IMR-90 (cell line): ENCODE measurements at regions not wholly inside any gene's neighbourhood (a gene's known extent, or its start where the extent isn't known, plus 50 kb on each side); places are given as distances from the start of the nearest gene placed in this dataset.

Source experiments
- ATAC-seq: fragments of 200-7000 bp; cut with Tn5 transposase; 2 replicates; pipeline ENCODE4 v1.9.1; 2020; ENCODE audit warnings: low read depth, mild to moderate bottlenecking, moderate library complexity
- BruUV-seq: library from RNA; stranded (reverse); fragments of 400-500 nt; replicated peaks from 2 replicates; lab custom pipeline; 2021; lab: Mats Ljungman, UMichigan
- CTCF ChIA-PET: fragments of 300-600 bp; formaldehyde crosslinking; extraction: SDS; loops from one replicate; lab custom pipeline; 2021; ENCODE audit warnings: antibody characterized with exemption; lab: Yijun Ruan, JAX
- POLR2A ChIA-PET: fragments of 300-600 bp; sonication (Branson Sonifier 250); formaldehyde crosslinking; loops from one replicate; lab custom pipeline; 2022; ENCODE audit warnings: antibody characterized with exemption; ENCODE audit not compliant: unreplicated experiment; lab: Charles Lee
- DNase-seq: peaks from one replicate; pipeline ENCODE4 v3.0.0; 2013
- H2AFZ ChIP-seq: replicated peaks from 2 replicates; pipeline ENCODE3; 2013; ENCODE audit warnings: low read length, mild to moderate bottlenecking; ENCODE audit not compliant: poor library complexity
- H2AK5ac ChIP-seq: 2 replicates; pipeline ENCODE4 v1.6.1; 2013; ENCODE audit warnings: low read depth, low read length, inconsistent platforms
- H2AK9ac ChIP-seq: replicated peaks from 2 replicates; pipeline ENCODE3; 2013; ENCODE audit warnings: mild to moderate bottlenecking, low read depth, low read length, moderate library complexity; ENCODE audit not compliant: poor library complexity
- H2BK120ac ChIP-seq: 2 replicates; pipeline ENCODE4 v1.6.1; 2013; ENCODE audit warnings: low read depth, low read length, inconsistent platforms
- H2BK15ac ChIP-seq: 3 replicates; pipeline ENCODE4 v1.6.1; 2013; ENCODE audit warnings: low read depth, low read length, inconsistent platforms
- H2BK20ac ChIP-seq: 2 replicates; pipeline ENCODE4 v1.6.1; 2013; ENCODE audit warnings: low read depth, mild to moderate bottlenecking, inconsistent platforms, low read length, moderate library complexity
- H2BK5ac ChIP-seq: 2 replicates; pipeline ENCODE4 v1.6.1; 2013; ENCODE audit warnings: mild to moderate bottlenecking, low read depth, low read length, inconsistent platforms; ENCODE audit not compliant: poor library complexity, severe bottlenecking
- H3K14ac ChIP-seq: replicated peaks from 2 replicates; pipeline ENCODE4 v1.6.1; 2013; ENCODE audit warnings: low read depth, low read length, inconsistent platforms
- H3K18ac ChIP-seq: 2 replicates; pipeline ENCODE4 v1.6.1; 2013; ENCODE audit warnings: low read depth, low read length, control low read depth
- H3K23ac ChIP-seq: 2 replicates; pipeline ENCODE4 v1.6.1; 2013; ENCODE audit warnings: low read depth, low read length, inconsistent platforms
- H3K27ac ChIP-seq: 2 replicates; pipeline ENCODE4 v1.5.1; 2013; ENCODE audit warnings: mild to moderate bottlenecking, control low read depth, low read length; ENCODE audit not compliant: insufficient read depth
- H3K27me3 ChIP-seq: 2 replicates; pipeline ENCODE4 v1.6.1; 2013; ENCODE audit warnings: low read length; ENCODE audit not compliant: control insufficient read depth, insufficient read depth
- H3K36me3 ChIP-seq: 2 replicates; pipeline ENCODE4 v1.6.1; 2013; ENCODE audit warnings: low read length, mixed read lengths; ENCODE audit not compliant: control insufficient read depth, insufficient read depth
- H3K4ac ChIP-seq: 2 replicates; pipeline ENCODE4 v1.6.1; 2013; ENCODE audit warnings: low read depth, low read length, inconsistent platforms
- H3K4me1 ChIP-seq: 2 replicates; pipeline ENCODE4 v1.6.1; 2013; ENCODE audit warnings: low read length, mixed read lengths; ENCODE audit not compliant: control insufficient read depth, insufficient read depth
- H3K4me2 ChIP-seq: 2 replicates; pipeline ENCODE4 v1.6.1; 2013; ENCODE audit warnings: low read depth, mild to moderate bottlenecking, control low read depth, low read length, moderate library complexity
- H3K4me3 ChIP-seq: 2 replicates; pipeline ENCODE4 v1.5.1; 2013; ENCODE audit warnings: low read depth, mild to moderate bottlenecking, control low read depth, low read length, moderate library complexity; ENCODE audit not compliant: insufficient read depth
- H3K56ac ChIP-seq: 2 replicates; pipeline ENCODE4 v1.6.1; 2013; ENCODE audit warnings: low read length, inconsistent platforms; ENCODE audit not compliant: insufficient read depth; ENCODE audit errors: extremely low read depth
- H3K79me1 ChIP-seq, 2 experiments: 2 replicates each; pipeline ENCODE4 v1.6.1; 2013; ENCODE audit warnings: low read length in 2 of 2, inconsistent platforms in 1 of 2, low read depth in 1 of 2
- H3K9ac ChIP-seq: 2 replicates; pipeline ENCODE4 v1.6.1; 2013; ENCODE audit warnings: low read depth, low read length, control low read depth
- H3K9me1 ChIP-seq: 2 replicates; pipeline ENCODE4 v1.6.1; 2013; ENCODE audit warnings: low read length, inconsistent platforms; ENCODE audit not compliant: insufficient read depth
- H3K9me3 ChIP-seq: 2 replicates; pipeline ENCODE4 v1.6.1; 2013; ENCODE audit warnings: low read length; ENCODE audit not compliant: control insufficient read depth, insufficient read depth
- H4K20me1 ChIP-seq: 2 replicates; pipeline ENCODE4 v1.6.1; 2013; ENCODE audit warnings: low read length, inconsistent platforms; ENCODE audit not compliant: insufficient read depth
- H4K5ac ChIP-seq: 2 replicates; pipeline ENCODE4 v1.6.1; 2013; ENCODE audit warnings: mild to moderate bottlenecking, low read depth, low read length, control low read depth
- H4K8ac ChIP-seq, 2 experiments: 2 replicates each; pipeline ENCODE4 v1.6.1; 2013; ENCODE audit warnings: low read depth in 2 of 2, low read length in 2 of 2, control low read depth in 1 of 2, inconsistent platforms in 1 of 2
- H4K91ac ChIP-seq: 2 replicates; pipeline ENCODE4 v1.6.1; 2013; ENCODE audit warnings: low read depth, low read length, inconsistent platforms; ENCODE audit not compliant: insufficient read depth
- BHLHE40 ChIP-seq: fragments of 150-350 bp; IDR thresholded peaks from 2 replicates; pipeline ENCODE4 v1.6.1; 2016; ENCODE audit warnings: mild to moderate bottlenecking, low read depth, low read length
- CEBPB ChIP-seq: IDR thresholded peaks from 2 replicates; pipeline ENCODE4 v1.6.1; 2012; ENCODE audit warnings: low read depth, low read length, improper control_type of control experiment
- CHD1 ChIP-seq: IDR thresholded peaks from 2 replicates; pipeline ENCODE4 v1.6.1; 2012; ENCODE audit warnings: low read depth, low read length, improper control_type of control experiment
- FOS ChIP-seq: fragments of 150-350 bp; IDR thresholded peaks from 2 replicates; pipeline ENCODE4 v1.6.1; 2016; ENCODE audit warnings: low read depth, low read length
- MAFK ChIP-seq: IDR thresholded peaks from 2 replicates; pipeline ENCODE4 v1.6.1; 2012; ENCODE audit warnings: low read depth, low read length, improper control_type of control experiment
- MAZ ChIP-seq: IDR thresholded peaks from 2 replicates; pipeline ENCODE4 v1.6.1; 2012; ENCODE audit warnings: low read depth, mild to moderate bottlenecking, low read length, improper control_type of control experiment, moderate library complexity, borderline replicate concordance
- MXI1 ChIP-seq: IDR thresholded peaks from 2 replicates; pipeline ENCODE4 v1.6.1; 2012; ENCODE audit warnings: low read depth, mild to moderate bottlenecking, low read length, moderate library complexity, borderline replicate concordance
- NFE2L2 ChIP-seq: fragments of 150-350 bp; IDR thresholded peaks from 2 replicates; pipeline ENCODE4 v1.6.1; 2016; ENCODE audit warnings: low read depth, mild to moderate bottlenecking, low read length
- POLR2A ChIP-seq: IDR thresholded peaks from 2 replicates; pipeline ENCODE4 v1.6.1; 2012; ENCODE audit warnings: mild to moderate bottlenecking, low read depth, low read length
- RAD21 ChIP-seq: IDR thresholded peaks from 2 replicates; pipeline ENCODE4 v1.6.1; 2012; ENCODE audit warnings: low read length, improper control_type of control experiment
- RCOR1 ChIP-seq: IDR thresholded peaks from 2 replicates; pipeline ENCODE4 v1.6.1; 2012; ENCODE audit warnings: mild to moderate bottlenecking, low read length, improper control_type of control experiment; ENCODE audit not compliant: insufficient replicate concordance
- RFX5 ChIP-seq: IDR thresholded peaks from 2 replicates; pipeline ENCODE4 v1.8.0; 2012; ENCODE audit warnings: low read depth, mild to moderate bottlenecking, low read length, moderate library complexity
- SMC3 ChIP-seq: fragments of 150-350 bp; IDR thresholded peaks from 2 replicates; pipeline ENCODE4 v1.6.1; 2016; ENCODE audit warnings: low read depth, mild to moderate bottlenecking, antibody characterized with exemption, low read length, moderate library complexity
- WGBS, 2 experiments: methylation state at CpG; one replicate each; pipeline versions ENCODE4 v1.1.5 to v1.1.7; 2013; ENCODE audit warnings: missing lambda C conversion rate in 2 of 2; ENCODE audit not compliant: insufficient read length in 1 of 2; ENCODE audit errors: extremely low coverage in 2 of 2; 5-methylcytosine and 5-hydroxymethylcytosine counted together
- dilution Hi-C: fragments of 300-500 bp; cut with HindIII; formaldehyde crosslinking; loops from one replicate; pipeline ENCODE4 v1.14.3; 2018; ENCODE audit warnings: low sequenced_read_pairs; ENCODE audit not compliant: unreplicated experiment
- in situ Hi-C: fragments of 300-500 bp; cut with MboI; formaldehyde crosslinking; loops from 3 replicates; pipeline ENCODE4 v1.14.3; 2019; ENCODE audit warnings: low sequenced_read_pairs, inconsistent platforms, mixed read lengths
- intact Hi-C: fragments of 100-400 bp; cut with micrococcal nuclease; formaldehyde crosslinking; loops from 2 replicates; pipeline ENCODE4 v1.10.0; 2022
- TF ChIP-seq, protein P1 (sequence below): fragments of 150-350 bp; IDR thresholded peaks from 2 replicates; pipeline ENCODE4 v1.6.1; 2017; ENCODE audit warnings: mild to moderate bottlenecking, antibody characterized with exemption, low read length, low read depth
- TF ChIP-seq, protein P2 (sequence below): conservative IDR thresholded peaks from 2 replicates; pipeline ENCODE4 v1.5.1; 2012; ENCODE audit warnings: mild to moderate bottlenecking, low read depth, low read length, improper control_type of control experiment
- TF ChIP-seq, protein P3 (sequence below): fragments of 150-350 bp; IDR thresholded peaks from 2 replicates; pipeline ENCODE4 v1.6.1; 2016; ENCODE audit warnings: low read depth, mild to moderate bottlenecking, low read length, moderate library complexity, borderline replicate concordance

DNA sequence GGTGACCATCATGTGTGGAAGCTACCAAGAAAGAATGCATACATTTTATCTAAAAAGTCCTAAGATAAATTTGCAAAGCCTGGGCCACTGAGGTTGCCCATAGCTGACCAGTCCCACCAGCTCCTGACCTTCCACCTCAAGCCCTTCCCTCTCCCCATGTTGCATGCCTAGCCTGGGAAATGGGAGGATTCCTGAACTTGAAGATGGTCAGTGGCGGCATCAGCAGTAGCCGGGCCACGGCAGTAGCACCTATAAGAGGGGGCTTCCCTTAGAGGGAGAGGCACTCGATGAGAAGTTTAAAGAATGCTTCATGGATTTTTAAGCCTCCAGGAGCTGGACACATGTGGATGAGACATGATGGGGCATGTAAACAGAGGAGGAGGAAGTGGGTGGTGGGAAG lies 172.1 kb downstream of the KLF13 start:
- no peaks in the 10 kb centered on the region for H3K4me1 ChIP-seq
- ChIA-PET POLR2A (no interaction called here), CTCF (interaction anchor here (0.9 kb wide), 1 partner anchor 63 kb away, joined by 4 read pairs; no protein-coding TSS in a partner anchor)
- H2BK20ac ChIP-seq = no peak overlapping the region
- no peak overlapping the region for H4K5ac ChIP-seq
- no peak overlapping the region for H2BK5ac ChIP-seq
- no peak overlapping the region for H3K9ac ChIP-seq
- H4K8ac ChIP-seq = no peak overlapping the region
- H3K18ac ChIP-seq = no peak overlapping the region
- H2AK9ac ChIP-seq = no peak overlapping the region
- H3K36me3 ChIP-seq = no peaks in the 10 kb centered on the region
- H3K4me2 ChIP-seq = no peak overlapping the region
- dilution Hi-C loops (no loop called here), intact Hi-C loops (no loop called here), in situ Hi-C loops (loop anchor here (25.0 kb wide), 1 partner anchor 836 kb away; no protein-coding TSS in a partner anchor)
- no peaks in the 10 kb centered on the region for H4K20me1 ChIP-seq
- H2AFZ ChIP-seq = no peak overlapping the region
- no peak overlapping the region for H3K14ac ChIP-seq
- no peak overlapping the region for H2BK120ac ChIP-seq
- no peak for TF ChIP-seq MAZ
- TF ChIP-seq, protein P1, sequence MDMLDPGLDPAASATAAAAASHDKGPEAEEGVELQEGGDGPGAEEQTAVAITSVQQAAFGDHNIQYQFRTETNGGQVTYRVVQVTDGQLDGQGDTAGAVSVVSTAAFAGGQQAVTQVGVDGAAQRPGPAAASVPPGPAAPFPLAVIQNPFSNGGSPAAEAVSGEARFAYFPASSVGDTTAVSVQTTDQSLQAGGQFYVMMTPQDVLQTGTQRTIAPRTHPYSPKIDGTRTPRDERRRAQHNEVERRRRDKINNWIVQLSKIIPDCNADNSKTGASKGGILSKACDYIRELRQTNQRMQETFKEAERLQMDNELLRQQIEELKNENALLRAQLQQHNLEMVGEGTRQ = no peak
- no peak for TF ChIP-seq RCOR1
- TF ChIP-seq MAFK = no peak
- TF ChIP-seq MXI1 = no peak
- TF ChIP-seq, protein P2, sequence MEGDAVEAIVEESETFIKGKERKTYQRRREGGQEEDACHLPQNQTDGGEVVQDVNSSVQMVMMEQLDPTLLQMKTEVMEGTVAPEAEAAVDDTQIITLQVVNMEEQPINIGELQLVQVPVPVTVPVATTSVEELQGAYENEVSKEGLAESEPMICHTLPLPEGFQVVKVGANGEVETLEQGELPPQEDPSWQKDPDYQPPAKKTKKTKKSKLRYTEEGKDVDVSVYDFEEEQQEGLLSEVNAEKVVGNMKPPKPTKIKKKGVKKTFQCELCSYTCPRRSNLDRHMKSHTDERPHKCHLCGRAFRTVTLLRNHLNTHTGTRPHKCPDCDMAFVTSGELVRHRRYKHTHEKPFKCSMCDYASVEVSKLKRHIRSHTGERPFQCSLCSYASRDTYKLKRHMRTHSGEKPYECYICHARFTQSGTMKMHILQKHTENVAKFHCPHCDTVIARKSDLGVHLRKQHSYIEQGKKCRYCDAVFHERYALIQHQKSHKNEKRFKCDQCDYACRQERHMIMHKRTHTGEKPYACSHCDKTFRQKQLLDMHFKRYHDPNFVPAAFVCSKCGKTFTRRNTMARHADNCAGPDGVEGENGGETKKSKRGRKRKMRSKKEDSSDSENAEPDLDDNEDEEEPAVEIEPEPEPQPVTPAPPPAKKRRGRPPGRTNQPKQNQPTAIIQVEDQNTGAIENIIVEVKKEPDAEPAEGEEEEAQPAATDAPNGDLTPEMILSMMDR = no peak
- TF ChIP-seq, protein P3, sequence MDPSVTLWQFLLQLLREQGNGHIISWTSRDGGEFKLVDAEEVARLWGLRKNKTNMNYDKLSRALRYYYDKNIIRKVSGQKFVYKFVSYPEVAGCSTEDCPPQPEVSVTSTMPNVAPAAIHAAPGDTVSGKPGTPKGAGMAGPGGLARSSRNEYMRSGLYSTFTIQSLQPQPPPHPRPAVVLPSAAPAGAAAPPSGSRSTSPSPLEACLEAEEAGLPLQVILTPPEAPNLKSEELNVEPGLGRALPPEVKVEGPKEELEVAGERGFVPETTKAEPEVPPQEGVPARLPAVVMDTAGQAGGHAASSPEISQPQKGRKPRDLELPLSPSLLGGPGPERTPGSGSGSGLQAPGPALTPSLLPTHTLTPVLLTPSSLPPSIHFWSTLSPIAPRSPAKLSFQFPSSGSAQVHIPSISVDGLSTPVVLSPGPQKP = no peak
- no peak for TF ChIP-seq SMC3
- no peak for TF ChIP-seq POLR2A
- no peak for TF ChIP-seq CEBPB
- TF ChIP-seq FOS = no peak
- no peak for TF ChIP-seq CHD1
- TF ChIP-seq NFE2L2 = no peak
- TF ChIP-seq RFX5 = no peak
- no peak for TF ChIP-seq RAD21
- TF ChIP-seq BHLHE40 = no peak
- no peak overlapping the region for H3K56ac ChIP-seq
- BruUV-seq = no TSS peak
- no peak overlapping the region for H3K4ac ChIP-seq
- peaks cover 2% of the 10 kb centered on the region; the same call in 1 of the 2 replicates for H3K9me3 ChIP-seq
- H3K4me3 ChIP-seq = no peak overlapping the region
- no peak overlapping the region for H3K27ac ChIP-seq
- H2BK15ac ChIP-seq = no peak overlapping the region
- DNase-seq (no peak), ATAC-seq (no peak)
- H2AK5ac ChIP-seq = no peak overlapping the region
- H4K91ac ChIP-seq = no peak overlapping the region
- H3K23ac ChIP-seq = no peak overlapping the region
- H3K9me1 ChIP-seq = no peaks in the 10 kb centered on the region
- H3K27me3 ChIP-seq = peaks cover 19% of the 10 kb centered on the region
- WGBS, 2 experiments = 80% methylated on average over 4 of the region's 4 CpGs; no CpG with 5 or more reads in 1 of the 2 experiments
- no peaks in the 10 kb centered on the region for H3K79me1 ChIP-seq
